ENCODE measurements at regions not wholly inside any gene's neighbourhood (a gene's known extent, or its start where the extent isn't known, plus 50 kb on each side); places are given as distances from the start of the nearest gene placed in this dataset.
"Not testable (repeated sequence)": the region's sequence is repeated elsewhere in the genome, so short reads cannot be mapped to it uniquely, and the experiment has no call there.

DNA sequence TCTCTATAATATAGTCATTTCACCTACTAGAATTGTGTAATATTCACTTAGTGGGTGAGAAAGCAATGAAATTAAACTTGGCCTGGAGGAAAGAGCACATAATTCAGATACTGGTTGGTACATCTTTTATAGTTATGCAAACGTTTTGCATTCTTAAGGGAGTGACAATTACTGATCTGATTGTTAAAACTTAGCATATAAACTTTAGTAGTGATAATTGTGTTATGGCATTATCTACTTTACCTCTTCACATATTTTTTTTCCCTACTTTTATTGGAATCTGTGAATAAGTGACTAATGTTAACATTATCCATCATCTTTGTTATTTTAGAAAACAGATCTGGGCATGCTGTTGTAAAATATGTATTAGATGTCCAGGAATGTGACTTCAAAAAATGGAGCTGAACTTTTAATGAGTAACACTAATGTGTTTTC is 217.4 kb upstream of the GIMD1 start:
- no peaks in the 10 kb centered on the region for H3K4me1 Mint-ChIP-seq
- H3K36me3 Mint-ChIP-seq: no peaks in the 10 kb centered on the region
- ATAC-seq (ENCODE audit: low read depth) (no peak), DNase-seq (no peak)
- H3K27ac Mint-ChIP-seq: no peak overlapping the region
- no peaks in the 10 kb centered on the region for H3K27me3 Mint-ChIP-seq
- POLR2A ChIA-PET: no interaction called here
- no peaks in the 10 kb centered on the region for H3K9me3 Mint-ChIP-seq
- no peak overlapping the region for H3K4me3 Mint-ChIP-seq

- Mint-ChIP-seq H3K27me3 (no peaks in the 10 kb centered on the region), H3K4me3 (no peak overlapping the region), H3K27ac (no peak overlapping the region), H3K9me3 (no peaks in the 10 kb centered on the region), H3K36me3 (no peaks in the 10 kb centered on the region), H3K4me1 (no peaks in the 10 kb centered on the region)
- DNase-seq: no peak
- POLR2A ChIA-PET: no interaction called here
- ATAC-seq (ENCODE audit: low read depth): no peak
These were observed 215.9 kb upstream of the GIMD1 start for GRCh38 chr4:106584337-106584989.

DNA sequence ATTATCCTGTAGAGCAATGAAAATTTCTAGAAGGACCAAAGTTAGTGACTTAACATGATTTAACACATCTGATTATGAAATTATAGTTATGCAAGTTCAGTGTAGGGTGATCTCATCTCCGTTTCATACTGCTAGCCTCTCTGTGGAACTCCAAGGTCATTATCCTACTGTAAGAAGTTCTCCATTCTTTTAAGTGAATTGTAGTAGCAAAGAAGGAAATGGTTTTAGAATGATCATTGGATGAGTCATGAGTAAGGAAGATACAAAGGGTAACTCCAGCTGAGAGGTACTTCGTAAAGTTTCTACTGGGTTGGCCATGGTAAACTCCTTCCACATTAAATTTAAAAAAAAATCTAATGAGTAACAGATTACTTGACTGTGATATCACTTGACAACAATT is 215.0 kb upstream of the GIMD1 start:
- H3K36me3 Mint-ChIP-seq: no peaks in the 10 kb centered on the region
- no peaks in the 10 kb centered on the region for H3K4me1 Mint-ChIP-seq
- no peak for DNase-seq
- POLR2A ChIA-PET: no interaction called here
- no peak overlapping the region for H3K27ac Mint-ChIP-seq
- H3K9me3 Mint-ChIP-seq: no peaks in the 10 kb centered on the region
- no peak overlapping the region for H3K4me3 Mint-ChIP-seq
- H3K27me3 Mint-ChIP-seq: no peaks in the 10 kb centered on the region
- no peak for ATAC-seq (ENCODE audit: low read depth)

DNA sequence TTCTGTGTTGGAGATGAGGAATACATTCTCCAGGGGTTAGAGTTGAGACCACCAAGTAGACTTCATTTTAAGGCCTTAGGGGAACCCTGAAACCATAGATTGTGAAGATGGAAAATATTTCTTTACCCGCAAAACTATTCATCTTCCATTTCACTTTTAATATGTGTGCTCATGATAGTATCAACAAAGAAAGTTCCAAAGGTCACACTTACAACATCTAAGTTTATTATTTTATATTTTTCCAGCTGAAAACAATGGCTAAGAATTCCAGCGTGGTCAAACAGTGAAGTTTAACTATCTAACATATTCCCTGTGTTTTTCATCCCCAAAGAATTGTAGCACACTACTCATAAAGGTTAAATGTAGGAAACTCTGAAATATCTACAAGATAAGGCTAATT is 214.5 kb upstream of the GIMD1 start:
- H3K27me3 Mint-ChIP-seq: no peaks in the 10 kb centered on the region
- no peaks in the 10 kb centered on the region for H3K36me3 Mint-ChIP-seq
- no peak overlapping the region for H3K4me3 Mint-ChIP-seq
- H3K9me3 Mint-ChIP-seq: no peaks in the 10 kb centered on the region
- ATAC-seq (ENCODE audit: low read depth): no peak
- no peaks in the 10 kb centered on the region for H3K4me1 Mint-ChIP-seq
- DNase-seq: no peak
- POLR2A ChIA-PET: no interaction called here
- no peak overlapping the region for H3K27ac Mint-ChIP-seq

GRCh38 chr4:106582103-106582502 is 213.5 kb upstream of the GIMD1 start:
- ATAC-seq (ENCODE audit: low read depth) (no peak), DNase-seq (no peak)
- Mint-ChIP-seq H3K27ac (no peak overlapping the region), H3K9me3 (no peaks in the 10 kb centered on the region), H3K36me3 (no peaks in the 10 kb centered on the region), H3K4me3 (no peak overlapping the region), H3K4me1 (no peaks in the 10 kb centered on the region), H3K27me3 (no peaks in the 10 kb centered on the region)
- POLR2A ChIA-PET: no interaction called here

DNA sequence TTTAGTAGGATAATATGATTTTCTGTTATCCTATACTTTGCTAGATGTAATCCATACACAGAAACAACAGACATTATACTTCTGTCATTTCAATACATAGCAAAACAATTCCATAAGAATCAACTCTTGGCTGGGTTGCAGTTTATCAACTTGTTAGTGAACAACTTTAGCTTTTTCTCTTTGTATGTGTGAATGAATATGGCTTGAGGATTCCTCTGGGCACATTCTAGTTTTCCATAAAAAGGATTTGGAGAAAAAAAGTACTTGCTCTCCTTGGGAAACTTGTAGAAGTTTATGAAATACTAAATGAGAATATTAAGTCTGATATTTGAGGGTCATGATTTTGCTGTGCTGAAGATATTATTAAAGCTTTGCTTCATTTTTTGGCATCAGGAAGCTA is 210.7 kb upstream of the GIMD1 start:
- Mint-ChIP-seq H3K27ac (no peak overlapping the region), H3K27me3 (no peaks in the 10 kb centered on the region), H3K4me3 (no peak overlapping the region), H3K4me1 (no peaks in the 10 kb centered on the region), H3K9me3 (no peaks in the 10 kb centered on the region), H3K36me3 (no peaks in the 10 kb centered on the region)
- no peak for ATAC-seq (ENCODE audit: low read depth)
- no peak for DNase-seq
- POLR2A ChIA-PET: no interaction called here

DNA sequence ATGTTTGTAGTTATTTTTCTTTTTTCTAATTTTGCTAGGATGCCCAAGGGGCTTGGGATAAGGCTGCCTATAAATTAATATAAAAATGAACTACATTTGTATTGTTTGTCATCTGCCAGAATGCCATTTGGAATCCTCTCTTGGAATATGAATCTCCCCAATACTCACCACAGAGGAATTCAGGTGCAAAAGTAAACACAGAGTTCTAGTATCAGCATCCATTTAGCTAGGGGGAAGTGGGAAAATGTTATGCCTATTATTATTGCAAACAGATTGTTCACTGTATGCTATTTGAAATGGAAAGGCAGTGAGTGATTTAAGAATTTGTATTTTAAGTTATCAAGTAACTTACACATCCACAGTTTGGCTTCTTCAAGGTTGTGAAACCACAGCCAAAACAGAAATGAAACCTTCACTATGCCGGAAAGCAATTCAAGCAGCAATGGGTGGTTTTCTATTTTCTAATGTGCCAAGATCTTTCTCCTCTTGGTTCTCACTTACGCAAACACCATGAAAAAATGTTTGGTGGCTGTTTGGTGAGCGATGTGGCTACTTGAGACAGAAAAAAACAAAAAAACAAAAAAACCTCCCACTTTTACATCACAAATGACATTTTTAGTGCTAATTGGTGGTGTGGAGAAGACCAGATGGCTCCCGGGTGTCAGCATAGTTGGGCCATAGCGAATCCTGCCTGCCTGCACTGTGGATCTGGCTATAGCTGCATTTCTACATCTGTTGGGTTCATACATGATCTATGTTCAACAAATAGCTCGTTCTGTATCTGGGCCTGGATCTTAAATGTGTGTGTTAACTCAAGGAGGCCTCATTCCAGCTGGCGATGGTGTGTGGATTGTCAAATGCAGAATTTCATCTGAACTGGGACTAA is 200.8 kb upstream of the GIMD1 start:
- no peaks in the 10 kb centered on the region for H3K9me3 Mint-ChIP-seq
- POLR2A ChIA-PET: no interaction called here

DNA sequence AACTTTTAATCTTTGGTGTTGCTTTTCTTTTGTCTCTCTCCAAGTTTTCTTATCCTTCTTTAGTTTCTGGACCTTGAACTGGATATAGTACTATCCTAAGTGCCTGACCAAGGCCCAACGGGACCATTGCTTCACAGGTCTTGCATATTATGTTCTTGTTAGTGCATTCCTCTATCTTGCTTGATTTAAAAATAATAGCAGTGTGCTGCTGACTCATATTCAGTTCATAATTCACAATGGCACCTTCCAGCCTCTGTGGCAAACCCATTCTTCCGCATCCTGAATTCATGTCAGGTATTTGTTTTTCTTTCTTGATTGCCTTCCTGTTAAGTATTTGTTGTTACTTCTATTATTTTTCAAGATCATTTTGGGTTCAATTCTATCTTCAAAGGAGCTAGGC is 197.1 kb upstream of the GIMD1 start:
- Mint-ChIP-seq H3K4me1 (no peaks in the 10 kb centered on the region), H3K27ac (no peak overlapping the region), H3K27me3 (no peaks in the 10 kb centered on the region), H3K4me3 (no peak overlapping the region), H3K36me3 (no peaks in the 10 kb centered on the region), H3K9me3 (peaks cover 6% of the 10 kb centered on the region)
- DNase-seq (no peak), ATAC-seq (ENCODE audit: low read depth) (no peak)
- POLR2A ChIA-PET: no interaction called here

More for the DNA sequence above, 200.8 kb upstream of the GIMD1 start:
- Mint-ChIP-seq H3K27me3 (no peaks in the 10 kb centered on the region), H3K36me3 (no peaks in the 10 kb centered on the region), H3K4me3 (no peak overlapping the region), H3K27ac (no peak overlapping the region), H3K4me1 (no peaks in the 10 kb centered on the region)
- no peak for DNase-seq
- no peak for ATAC-seq (ENCODE audit: low read depth)

DNA sequence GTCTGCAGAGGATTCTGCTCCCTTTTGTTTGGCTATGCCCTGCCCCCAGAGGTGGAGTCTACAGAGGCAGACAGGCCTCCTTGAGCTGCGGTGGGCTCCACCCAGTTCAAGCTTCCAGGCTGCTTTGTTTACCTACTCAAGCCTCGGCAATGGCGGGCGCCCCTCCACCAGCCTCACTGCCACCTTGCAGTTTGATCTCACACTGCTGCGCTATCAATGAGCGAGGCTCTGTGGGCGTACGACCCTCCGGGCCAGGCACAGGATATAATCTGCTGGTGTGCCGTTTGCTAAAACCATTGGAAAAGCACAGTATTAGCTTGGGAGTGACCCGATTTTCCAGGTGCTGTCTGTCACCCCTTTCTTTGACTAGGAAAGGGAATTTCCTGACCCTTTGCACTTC is 195.1 kb upstream of the GIMD1 start:
- H3K36me3 Mint-ChIP-seq; DNase-seq; ATAC-seq (ENCODE audit: low read depth); H3K4me3 Mint-ChIP-seq; H3K4me1 Mint-ChIP-seq; H3K9me3 Mint-ChIP-seq; POLR2A ChIA-PET; H3K27ac Mint-ChIP-seq; H3K27me3 Mint-ChIP-seq: not testable (repeated sequence)

GRCh38 chr4:106551724-106552123 is 183.1 kb upstream of the GIMD1 start:
- DNase-seq (no peak), ATAC-seq (ENCODE audit: low read depth) (no peak)
- Mint-ChIP-seq H3K4me3 (no peak overlapping the region), H3K4me1 (no peaks in the 10 kb centered on the region), H3K9me3 (peaks cover 3% of the 10 kb centered on the region), H3K27ac (no peak overlapping the region), H3K36me3 (no peaks in the 10 kb centered on the region), H3K27me3 (no peaks in the 10 kb centered on the region)
- POLR2A ChIA-PET: no interaction called here

DNA sequence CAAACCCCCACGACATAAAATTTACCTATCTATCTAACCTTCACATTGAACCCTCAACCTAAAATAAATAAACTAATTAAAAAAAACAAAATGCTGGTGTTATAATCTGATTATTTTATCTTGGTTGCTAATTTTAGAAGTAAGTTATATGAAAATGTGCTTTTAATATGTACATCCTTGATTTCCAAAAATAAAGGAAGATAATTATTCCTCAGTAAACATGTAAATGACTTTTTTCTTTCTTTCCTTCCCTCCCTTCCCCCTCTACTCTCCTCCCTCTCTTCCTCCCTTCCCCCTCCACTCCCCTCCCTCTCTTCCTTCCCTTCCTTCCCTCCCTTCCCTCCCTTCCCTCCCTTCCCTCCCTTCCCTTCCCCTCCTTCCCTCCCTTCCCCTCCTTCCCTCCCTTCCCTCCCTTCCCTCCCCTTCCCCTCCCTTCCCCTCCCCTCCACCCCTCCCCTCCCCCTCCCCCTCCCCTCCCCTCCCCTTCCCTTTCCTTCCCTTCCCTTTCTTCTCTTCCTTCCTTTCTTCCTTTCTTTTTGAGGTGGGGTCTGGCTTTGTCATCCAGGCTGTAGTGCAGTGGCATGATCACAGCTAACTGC is 180.0 kb upstream of the GIMD1 start:
- no peaks in the 10 kb centered on the region for H3K36me3 Mint-ChIP-seq
- no peaks in the 10 kb centered on the region for H3K27me3 Mint-ChIP-seq
- ATAC-seq (ENCODE audit: low read depth) (no peak), DNase-seq (no peak)
- no peak overlapping the region for H3K27ac Mint-ChIP-seq
- no peaks in the 10 kb centered on the region for H3K4me1 Mint-ChIP-seq
- POLR2A ChIA-PET: no interaction called here
- peaks cover 3% of the 10 kb centered on the region for H3K9me3 Mint-ChIP-seq
- H3K4me3 Mint-ChIP-seq: no peak overlapping the region

GRCh38 chr4:106546370-106546769 is 177.8 kb upstream of the GIMD1 start:
- no peak overlapping the region for H3K4me3 Mint-ChIP-seq
- no peak overlapping the region for H3K27ac Mint-ChIP-seq
- peaks cover 3% of the 10 kb centered on the region for H3K9me3 Mint-ChIP-seq
- H3K4me1 Mint-ChIP-seq: no peaks in the 10 kb centered on the region
- H3K36me3 Mint-ChIP-seq: no peaks in the 10 kb centered on the region
- no peak for ATAC-seq (ENCODE audit: low read depth)
- no peaks in the 10 kb centered on the region for H3K27me3 Mint-ChIP-seq
- POLR2A ChIA-PET: no interaction called here
- DNase-seq: no peak

DNA sequence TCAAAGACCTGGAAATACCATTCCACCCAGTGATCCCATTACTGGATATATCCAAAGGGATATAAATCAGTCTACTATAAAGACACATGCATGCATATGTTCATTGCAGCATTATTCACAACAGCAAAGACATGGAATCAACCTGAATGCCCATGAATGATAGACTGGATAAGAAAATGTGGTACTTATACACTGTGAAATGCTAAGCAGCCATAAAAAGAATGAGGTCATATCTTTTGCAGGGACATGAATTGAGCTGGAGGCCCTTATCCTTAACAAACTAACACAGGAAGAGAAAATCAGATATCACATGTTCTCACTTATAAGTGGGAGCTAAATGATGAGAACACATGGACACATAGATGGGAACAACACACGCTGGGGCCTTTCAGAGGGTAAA is 174.0 kb upstream of the GIMD1 start:
- H3K4me3 Mint-ChIP-seq; H3K36me3 Mint-ChIP-seq; H3K27me3 Mint-ChIP-seq; POLR2A ChIA-PET; ATAC-seq (ENCODE audit: low read depth); H3K27ac Mint-ChIP-seq; H3K4me1 Mint-ChIP-seq; H3K9me3 Mint-ChIP-seq; DNase-seq: not testable (repeated sequence)

DNA sequence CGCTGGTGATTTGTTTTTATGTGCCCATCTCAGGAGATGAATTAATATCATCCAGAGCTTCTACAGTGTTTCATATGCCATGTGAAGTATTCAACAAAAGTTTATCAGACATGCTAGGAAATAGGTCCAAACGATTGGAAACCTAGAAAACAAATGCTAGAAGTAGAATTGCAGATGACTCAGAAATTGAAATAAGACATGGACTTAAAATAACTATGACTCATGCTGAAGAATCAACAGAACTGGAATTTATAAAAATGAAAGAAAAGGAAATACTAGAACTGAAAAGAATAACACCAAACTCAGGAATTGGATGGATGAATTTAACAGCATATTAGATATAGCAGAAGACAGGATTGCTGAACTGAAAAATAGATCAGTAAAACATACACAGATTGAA is 172.7 kb upstream of the GIMD1 start:
- H3K9me3 Mint-ChIP-seq: no peaks in the 10 kb centered on the region
- no peak overlapping the region for H3K4me3 Mint-ChIP-seq
- H3K27me3 Mint-ChIP-seq: no peaks in the 10 kb centered on the region
- H3K4me1 Mint-ChIP-seq: no peaks in the 10 kb centered on the region
- ATAC-seq (ENCODE audit: low read depth) (no peak), DNase-seq (no peak)
- no peak overlapping the region for H3K27ac Mint-ChIP-seq
- no peaks in the 10 kb centered on the region for H3K36me3 Mint-ChIP-seq
- POLR2A ChIA-PET: no interaction called here

Measured in activated naive CD8-positive, alpha-beta T cell treated with anti-CD3 and anti-CD28 coated beads, Interleukin-2, amount 10 ng/mL, durations not matched to agents 7 days and 5 days (primary cell).